LNCaP clone FGC (cell line): ENCODE measurements at regions not wholly inside any gene's neighbourhood (a gene's known extent, or its start where the extent isn't known, plus 50 kb on each side); places are given as distances from the start of the nearest gene placed in this dataset.

ENCODE experiments used
- DNase-seq: peaks from one replicate; pipeline ENCODE4 v3.0.0-alpha.2; 2011; ENCODE audit warnings: low read depth
- H3K4me3 ChIP-seq: 2 replicates; pipeline ENCODE4 v1.5.1; 2011; ENCODE audit warnings: mild to moderate bottlenecking, low read depth, low read length, control low read depth
- CTCF ChIP-seq: IDR thresholded peaks from 2 replicates; pipeline ENCODE4 v1.5.1; 2012; ENCODE audit warnings: mild to moderate bottlenecking; ENCODE audit not compliant: control insufficient read depth, insufficient read depth; ENCODE audit errors: extremely low read depth

GRCh38 chr15:97045666-97046421 lies 715.3 kb downstream of the NR2F2 start:
- TF ChIP-seq CTCF, result no peak
- no peak overlapping the region for H3K4me3 ChIP-seq
- no peak for DNase-seq

- H3K4me3 ChIP-seq, result no peak overlapping the region
- no peak for TF ChIP-seq CTCF
- no peak for DNase-seq
Observed at GRCh38 chr15:97052513-97052912, 722.0 kb downstream of the NR2F2 start.

- no peak for TF ChIP-seq CTCF
- H3K4me3 ChIP-seq, result no peak overlapping the region
- DNase-seq, result no peak
Observed at GRCh38 chr15:97053635-97054034, 723.1 kb downstream of the NR2F2 start.

- TF ChIP-seq CTCF, result no peak
- DNase-seq, result no peak
- no peak overlapping the region for H3K4me3 ChIP-seq
Observed at GRCh38 chr15:97057503-97057902, 727.0 kb downstream of the NR2F2 start.

GRCh38 chr15:97059281-97059680 lies 728.8 kb downstream of the NR2F2 start:
- H3K4me3 ChIP-seq, result no peak overlapping the region
- DNase-seq, result no peak
- TF ChIP-seq CTCF, result no peak

- no peak overlapping the region for H3K4me3 ChIP-seq
- no peak for DNase-seq
- no peak for TF ChIP-seq CTCF
Observed at GRCh38 chr15:97061392-97061791, 730.9 kb downstream of the NR2F2 start.

GRCh38 chr15:97071668-97072067 lies 741.2 kb downstream of the NR2F2 start:
- no peak for DNase-seq
- H3K4me3 ChIP-seq, result no peak overlapping the region
- TF ChIP-seq CTCF, result no peak
